ENCODE measurements at regions not wholly inside any gene's neighbourhood (a gene's known extent, or its start where the extent isn't known, plus 50 kb on each side); places are given as distances from the start of the nearest gene placed in this dataset.

DNA sequence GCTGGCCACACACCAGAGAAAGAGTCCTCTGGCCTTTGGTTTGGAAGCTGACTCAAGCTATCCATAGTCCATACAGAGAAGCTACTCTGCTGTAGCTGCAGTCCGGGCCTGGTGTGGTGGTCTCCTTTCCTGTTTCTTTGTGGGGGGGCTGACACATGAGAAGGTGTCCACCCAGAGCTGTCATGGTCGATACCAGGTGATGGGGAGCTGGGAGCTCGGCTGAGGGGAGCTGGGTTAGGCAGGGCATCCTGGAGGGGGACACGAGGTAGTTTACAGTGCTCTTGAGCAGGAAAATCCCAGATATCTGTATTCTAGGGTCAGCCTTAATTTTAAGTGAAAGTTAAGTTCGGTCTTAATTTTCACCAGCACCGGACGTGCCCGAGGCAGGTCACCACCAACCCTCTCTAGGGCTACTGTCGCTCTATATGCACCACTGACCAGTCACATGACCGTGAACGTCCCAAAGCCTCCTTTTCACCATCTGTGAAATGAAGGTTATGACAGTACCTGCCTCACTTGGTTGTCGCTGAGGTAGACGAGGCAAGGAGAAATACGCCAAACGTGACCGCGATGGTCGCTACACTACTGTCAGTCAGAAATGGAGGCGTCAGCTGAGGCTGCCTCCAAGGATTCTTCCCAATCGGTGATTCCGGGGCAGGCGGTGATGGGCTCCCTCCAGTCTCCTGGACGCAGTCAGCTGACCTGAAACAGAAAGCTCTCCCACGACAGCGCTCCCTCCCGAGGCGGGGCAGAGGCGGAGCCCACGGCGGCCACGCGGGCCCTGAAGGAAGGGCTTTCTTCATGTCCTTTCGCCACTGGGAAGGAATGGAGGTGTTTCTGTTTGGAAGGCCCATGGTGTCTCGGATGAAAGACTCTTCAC is 69.4 kb upstream of the SHH start:
- no peak for DNase-seq (ENCODE audit: low read depth)

- DNase-seq (ENCODE audit: low read depth) = no peak
Observed at GRCh38 chr7:155880721-155881120, 68.5 kb upstream of the SHH start.

DNA sequence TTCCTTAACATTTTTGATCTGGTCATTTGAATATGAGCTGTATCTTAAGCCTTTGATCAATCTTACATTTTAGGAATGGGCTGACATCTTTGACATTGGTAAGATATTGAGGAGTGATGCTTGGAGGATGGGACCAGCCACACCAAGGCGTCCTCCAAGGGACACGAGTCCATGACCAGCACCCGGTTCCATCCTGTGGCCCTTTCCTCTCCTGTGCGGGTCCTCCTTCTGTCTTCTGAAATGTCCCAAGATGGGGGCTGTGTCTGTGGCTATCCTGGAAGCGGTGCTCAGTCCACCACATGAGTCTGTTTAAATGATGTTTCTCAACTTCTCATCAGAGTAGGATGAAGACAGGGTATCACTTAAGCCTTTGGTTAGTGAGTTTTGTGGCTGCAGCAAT is 67.3 kb upstream of the SHH start:
- no peak for DNase-seq (ENCODE audit: low read depth)

DNA sequence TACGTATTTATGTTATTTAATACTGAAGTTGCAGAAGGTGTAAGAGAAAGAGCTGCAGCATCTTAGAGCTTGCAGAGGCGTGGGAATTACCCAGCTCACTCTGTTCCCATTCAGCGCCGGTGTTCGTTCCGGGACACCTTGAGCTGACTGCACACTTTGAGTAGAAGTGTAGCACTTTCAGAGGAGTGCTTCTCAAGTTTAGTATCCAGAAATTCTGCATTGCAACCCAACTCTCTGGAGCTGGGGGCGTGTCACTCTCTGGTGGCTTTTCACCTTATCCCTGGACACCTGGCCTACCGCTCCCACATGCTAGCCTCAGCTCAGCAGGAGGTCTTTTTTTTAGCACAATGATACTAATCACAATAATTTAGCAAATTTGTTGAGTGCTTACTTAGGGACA is 66.4 kb upstream of the SHH start:
- DNase-seq (ENCODE audit: low read depth) = no peak

- DNase-seq (ENCODE audit: low read depth) = no peak
Observed at GRCh38 chr7:155878250-155878649, 66.0 kb upstream of the SHH start.

- no peak for DNase-seq (ENCODE audit: low read depth)
Observed at GRCh38 chr7:155877167-155877566, 64.9 kb upstream of the SHH start.

DNA sequence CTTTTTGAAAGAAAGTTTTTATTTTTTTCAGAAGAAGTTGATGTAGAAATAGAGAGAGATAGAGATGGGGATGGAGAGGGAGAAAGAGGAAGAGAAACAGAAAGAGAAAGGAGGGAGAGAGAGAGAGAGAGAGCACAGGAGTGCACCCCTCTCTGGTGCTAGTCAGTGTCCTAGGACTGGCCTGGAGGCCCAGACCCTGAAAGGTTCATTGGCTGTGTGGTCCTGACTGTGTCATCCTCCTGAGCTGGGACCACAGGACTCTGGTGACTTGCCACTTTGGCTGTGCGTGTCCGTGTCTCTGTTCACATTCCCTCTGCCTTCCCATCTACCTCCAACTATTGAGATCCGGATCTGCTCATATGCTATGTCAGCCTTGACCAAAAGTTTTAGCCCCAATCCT is 62.1 kb upstream of the SHH start:
- DNase-seq (ENCODE audit: low read depth) = no peak

GRCh38 chr7:155874010-155874409 is 61.7 kb upstream of the SHH start:
- DNase-seq (ENCODE audit: low read depth) = no peak

GRCh38 chr7:155872678-155873369 is 60.6 kb upstream of the SHH start:
- no peak for DNase-seq (ENCODE audit: low read depth)

GRCh38 chr7:155871211-155871610 is 58.9 kb upstream of the SHH start:
- DNase-seq (ENCODE audit: low read depth) = no peak

DNA sequence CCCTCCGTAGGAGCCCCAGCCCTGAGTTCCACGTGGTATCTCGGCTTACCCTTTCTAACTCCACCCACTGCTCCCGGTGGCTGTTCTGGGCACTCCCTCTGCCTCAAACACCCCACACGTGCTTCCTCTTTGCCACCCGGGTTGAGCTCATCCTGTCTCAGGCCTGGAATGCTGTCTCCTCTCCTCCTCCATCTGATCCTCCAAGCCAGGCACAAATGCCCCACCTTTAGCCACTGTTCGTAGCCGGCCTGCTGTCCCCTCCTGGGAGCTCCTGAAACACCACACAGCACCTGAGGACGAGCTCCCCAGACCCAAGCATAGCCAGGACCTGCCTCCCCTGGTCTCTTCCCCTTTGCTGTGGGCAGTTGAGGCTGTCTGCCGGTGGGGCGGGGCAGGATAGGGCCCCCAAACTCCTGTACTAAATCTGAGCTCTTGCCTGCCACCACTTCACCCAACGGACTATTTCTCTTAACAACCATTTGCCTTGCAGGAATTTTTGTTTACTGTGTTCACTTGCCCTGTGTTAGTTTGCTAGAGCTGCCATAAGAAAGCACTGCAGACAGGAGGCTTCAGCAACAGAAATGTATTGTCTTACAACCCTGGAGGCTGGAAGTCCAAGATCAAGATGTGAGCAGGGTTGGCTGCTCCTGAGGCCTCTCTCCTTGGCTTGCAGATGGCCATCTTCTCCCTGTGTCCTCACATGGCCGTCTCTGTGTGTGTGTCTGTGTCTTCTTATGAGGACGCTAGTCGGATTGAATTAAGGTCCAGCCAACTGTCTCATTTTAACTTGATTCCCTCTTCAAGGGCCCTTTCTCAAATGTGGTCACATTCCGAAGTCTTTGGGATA is 58.3 kb upstream of the SHH start:
- no peak for DNase-seq (ENCODE audit: low read depth)

- DNase-seq (ENCODE audit: low read depth) = no peak
Observed at GRCh38 chr7:155869784-155870076, 57.5 kb upstream of the SHH start.

DNA sequence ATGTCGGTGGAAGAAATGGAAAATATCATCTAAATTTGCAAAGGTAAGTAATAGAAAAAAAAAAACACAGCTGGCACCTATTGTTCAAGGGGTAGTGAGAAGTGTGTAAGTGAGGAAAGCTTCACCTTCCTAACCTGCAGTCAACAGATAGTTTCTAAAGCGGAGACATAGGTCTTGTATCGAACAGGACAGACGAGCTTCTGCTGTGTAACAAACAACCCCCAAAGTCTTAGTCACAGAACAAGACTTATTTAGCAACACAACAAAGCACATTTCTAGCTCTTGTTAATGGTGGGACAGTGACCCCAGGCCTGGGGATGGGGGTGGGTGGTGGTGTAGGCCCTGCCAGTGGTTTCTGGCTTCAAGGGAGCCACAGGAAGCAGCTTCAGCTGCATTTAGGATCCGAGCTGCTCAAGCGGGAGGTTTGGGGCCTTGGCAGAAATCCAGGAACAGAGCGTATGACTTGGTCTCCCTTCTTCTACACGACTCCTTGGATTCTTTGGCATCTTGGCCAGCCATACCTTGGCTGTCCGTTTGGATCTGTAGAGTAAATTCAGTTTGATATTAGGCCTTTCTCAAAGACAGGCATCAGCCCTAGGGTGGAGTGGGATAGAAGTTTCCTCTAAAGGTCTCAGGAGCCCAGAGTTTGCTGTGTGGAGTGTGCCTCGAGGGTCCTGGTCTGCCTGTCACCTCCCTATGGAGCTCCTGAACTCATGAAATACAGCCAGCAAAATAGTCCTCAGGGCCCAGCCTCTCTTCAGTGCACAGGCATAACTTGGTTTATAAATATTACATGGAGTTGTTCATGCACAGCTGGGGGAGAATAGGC is 56.9 kb upstream of the SHH start:
- DNase-seq (ENCODE audit: low read depth) = no peak

GRCh38 chr7:155867734-155868400 is 55.6 kb upstream of the SHH start:
- no peak for DNase-seq (ENCODE audit: low read depth)

- no peak for DNase-seq (ENCODE audit: low read depth)
Observed at GRCh38 chr7:155867280-155867679, 55.0 kb upstream of the SHH start.

DNA sequence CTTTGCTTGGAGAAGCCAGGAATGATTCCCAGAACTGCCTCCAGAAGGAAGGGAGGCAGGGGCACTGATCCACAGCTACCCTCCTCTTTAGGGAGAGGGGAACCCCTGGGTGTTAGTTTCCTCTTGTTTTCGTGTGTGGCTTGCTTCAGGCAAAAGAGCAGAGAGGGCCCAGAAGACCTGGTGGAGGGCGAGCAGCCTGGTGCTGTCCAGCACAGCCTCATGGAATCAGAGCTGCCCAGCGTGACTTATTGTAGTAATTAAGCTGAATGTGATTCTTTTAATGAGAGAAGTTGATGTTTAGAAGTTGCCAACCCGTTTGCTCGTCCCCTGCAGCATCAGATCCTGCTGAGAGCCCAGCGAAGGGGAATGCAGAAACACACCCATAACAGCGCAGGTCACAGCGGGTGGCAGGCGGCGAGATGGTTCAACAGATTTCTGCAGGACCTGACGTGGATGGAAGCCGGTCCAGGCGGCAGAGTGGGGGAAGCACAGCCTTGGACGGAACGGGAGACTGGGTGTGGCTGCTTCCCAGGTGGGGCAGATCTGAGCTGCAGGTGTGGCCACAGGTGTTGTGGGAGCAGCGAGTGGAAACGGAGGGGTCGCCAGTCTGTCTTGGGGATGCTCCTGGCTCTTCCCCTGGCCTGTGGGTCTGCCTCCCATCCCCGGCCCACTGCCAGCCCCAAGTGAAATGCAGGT is 53.7 kb upstream of the SHH start:
- DNase-seq (ENCODE audit: low read depth) = no peak

- DNase-seq (ENCODE audit: low read depth) = no peak
Observed at GRCh38 chr7:155864991-155865690, 52.9 kb upstream of the SHH start.

DNA sequence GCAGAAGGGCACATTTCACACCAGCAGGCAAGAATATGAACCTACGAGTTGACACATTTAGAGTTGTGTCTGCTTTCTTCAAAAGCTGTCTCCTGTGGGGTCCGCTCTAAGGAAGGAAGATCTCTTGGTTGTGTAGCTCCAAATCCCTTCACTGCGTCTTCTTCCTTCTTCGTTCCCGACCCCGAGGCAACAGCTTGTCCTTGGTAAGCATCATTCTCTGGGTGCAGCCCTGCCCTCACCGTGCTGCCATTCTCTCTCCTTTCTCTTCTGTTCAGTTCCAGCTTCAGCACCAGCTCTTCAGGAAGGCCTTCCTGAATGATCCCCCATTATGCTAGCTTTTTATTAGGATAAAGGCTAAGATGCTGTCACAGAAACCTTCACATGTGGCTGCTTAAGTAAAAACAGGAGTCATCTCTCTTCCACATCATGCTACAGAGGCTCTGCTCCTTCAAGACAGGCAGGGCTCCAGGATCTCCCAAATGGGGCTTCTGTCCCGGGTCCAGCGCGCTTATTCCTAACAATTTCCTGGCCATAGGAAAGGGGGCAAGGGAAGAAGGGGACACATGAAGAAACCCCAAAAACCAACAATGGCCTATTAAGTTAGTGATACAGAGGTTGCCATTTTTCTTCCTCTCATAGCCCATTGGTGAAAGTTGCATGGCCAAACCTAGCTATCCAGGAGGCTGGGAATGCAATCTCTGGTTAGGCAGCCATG is 52.2 kb upstream of the SHH start:
- no peak for DNase-seq (ENCODE audit: low read depth)

DNA sequence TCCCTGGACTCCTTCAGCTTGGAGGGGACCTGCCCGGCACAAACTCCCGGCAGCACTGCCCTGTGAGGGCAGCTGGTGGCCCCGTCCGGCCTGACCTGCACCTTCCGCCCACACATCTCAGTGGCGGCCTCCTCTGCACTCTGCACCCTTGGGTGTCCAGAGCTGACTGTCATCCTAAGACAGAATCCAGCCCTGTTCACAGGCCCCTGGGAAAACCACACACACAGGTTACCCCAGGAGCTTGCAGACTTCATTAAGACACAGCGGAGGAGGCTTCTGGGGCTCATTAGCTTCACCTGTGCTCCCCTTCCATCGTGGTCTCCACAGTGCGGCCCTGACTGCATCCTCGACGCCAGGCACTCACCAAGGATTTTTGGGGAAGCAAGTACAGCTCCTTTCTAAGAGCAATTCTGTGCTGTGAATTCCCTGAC is 51.5 kb upstream of the SHH start:
- no peak for DNase-seq (ENCODE audit: low read depth)
